Loucy (cell line): ENCODE measurements at regions not wholly inside any gene's neighbourhood (a gene's known extent, or its start where the extent isn't known, plus 50 kb on each side); places are given as distances from the start of the nearest gene placed in this dataset.

Experiments used
- CTCF ChIP-seq: fragments of 200-600 bp; sonication (generic); conservative IDR thresholded peaks from 2 replicates; pipeline ENCODE4 v1.5.1; 2014; ENCODE audit warnings: mild to moderate bottlenecking, antibody characterized with exemption, low read length
- EZH2phosphoT487 ChIP-seq: fragments of 200-600 bp; IDR thresholded peaks from 2 replicates; pipeline ENCODE4 v1.6.1; 2018; ENCODE audit warnings: antibody characterized with exemption, mild to moderate bottlenecking, moderate library complexity, borderline replicate concordance

- TF ChIP-seq CTCF (no peak), EZH2phosphoT487 (no peak)
Observed at GRCh38 chr13:100817928-100818327, 143.3 kb upstream of the TMTC4 start.
